ENCODE measurements at regions not wholly inside any gene's neighbourhood (a gene's known extent, or its start where the extent isn't known, plus 50 kb on each side); places are given as distances from the start of the nearest gene placed in this dataset.

GRCh38 chr7:91397096-91397495, 132.9 kb downstream of the FZD1 start:
- TF ChIP-seq JUNB (CRISPR knock-in tag; IDR thresholded peaks at IDR 0.05; ENCODE audit: borderline replicate concordance): no peak
- TF ChIP-seq POLR2A (IDR thresholded peaks at IDR 0.05; ENCODE audit: insufficient read depth in 1 of 2, low read depth in 2 of 2, low read length in 2 of 2): no peak
- no peak for TF ChIP-seq ZNF580 (CRISPR knock-in tag; IDR thresholded peaks at IDR 0.05; ENCODE audit: borderline replicate concordance, low read depth)
- no peak for TF ChIP-seq MXI1 (IDR thresholded peaks at IDR 0.05; ENCODE audit: borderline replicate concordance, low read depth, low read length)

Measured in HepG2 (cell line).